GM12878 (cell line): ENCODE measurements at regions not wholly inside any gene's neighbourhood (a gene's known extent, or its start where the extent isn't known, plus 50 kb on each side); places are given as distances from the start of the nearest gene placed in this dataset.

Source experiments
- ATAC-seq: fragments of 200-7000 bp; cut with Tn5 transposase; 3 replicates; pipeline ENCODE4 v1.9.1; 2020; ENCODE audit warnings: mild to moderate bottlenecking, moderate library complexity
- BruUV-seq: library from RNA; stranded (reverse); fragments of 400-500 nt; replicated peaks from 2 replicates; lab custom pipeline; 2021; lab: Mats Ljungman, UMichigan
- CTCF ChIA-PET: fragments of 300-600 bp; sonication (Branson Sonifier 250); formaldehyde crosslinking; extraction: SDS; loops from one replicate; lab custom pipeline; 2021; ENCODE audit warnings: inconsistent platforms; lab: Yijun Ruan, JAX
- POLR2A ChIA-PET: fragments of 350-600 bp; formaldehyde crosslinking; extraction: SDS; loops from one replicate; lab custom pipeline; 2021; ENCODE audit warnings: inconsistent platforms; lab: Charles Lee
- RAD21 ChIA-PET: fragments of 300-600 bp; sonication (Branson Sonifier 250); formaldehyde crosslinking; loops from one replicate; lab custom pipeline; 2023; ENCODE audit warnings: antibody characterized with exemption; ENCODE audit not compliant: unreplicated experiment; lab: Charles Lee
- SMC1A ChIA-PET: fragments of 300-600 bp; sonication (Branson Sonifier 250); formaldehyde crosslinking; loops from one replicate; lab custom pipeline; 2023; ENCODE audit not compliant: unreplicated experiment, uncharacterized antibody; lab: Charles Lee
- DNase-seq: peaks from one replicate; pipeline ENCODE4 v3.0.0-alpha.2; 2011; ENCODE audit warnings: low read depth, low spot score
- FAIRE-seq: peaks from 3 replicates; lab custom pipeline; 2011; peaks lifted over from hg19 to GRCh38; lab: Jason Lieb, UNC
- H2AFZ ChIP-seq: 2 replicates; pipeline ENCODE4 v1.6.0; 2011; ENCODE audit warnings: low read depth, low read length, control low read depth; ENCODE audit not compliant: control insufficient read depth
- H3K27ac ChIP-seq: 2 replicates; pipeline ENCODE4 v1.5.1; 2011; ENCODE audit warnings: control low read depth; ENCODE audit not compliant: control insufficient read depth, insufficient read depth
- H3K27me3 ChIP-seq, 2 experiments: replicated peaks in 1 of 2; 2 replicates each; pipeline versions ENCODE4 v1.6.0 to v1.6.1; 2011; ENCODE audit warnings: low read length in 1 of 2; ENCODE audit not compliant: control insufficient read depth in 2 of 2, insufficient read depth in 2 of 2
- H3K36me3 ChIP-seq, 2 experiments: 2 replicates each; pipeline ENCODE4 v1.5.1; 2011; ENCODE audit warnings: low read length in 1 of 2; ENCODE audit not compliant: control insufficient read depth in 2 of 2, insufficient read depth in 2 of 2
- H3K4me1 ChIP-seq: 2 replicates; pipeline ENCODE4 v1.6.1; 2011; ENCODE audit warnings: mild to moderate bottlenecking, low read length, moderate library complexity, mixed read lengths; ENCODE audit not compliant: control insufficient read depth, insufficient read depth
- H3K4me2 ChIP-seq: 2 replicates; pipeline ENCODE4 v1.6.0; 2011; ENCODE audit warnings: control low read depth; ENCODE audit not compliant: control insufficient read depth, insufficient read depth
- H3K4me3 ChIP-seq: fragments of 200-600 bp; sonication (generic); 2 replicates; pipeline ENCODE4 v1.5.1; 2016
- H3K79me2 ChIP-seq: 2 replicates; pipeline ENCODE4 v1.6.0; 2011; ENCODE audit warnings: low read length; ENCODE audit not compliant: control insufficient read depth, insufficient read depth
- H3K9ac ChIP-seq: 2 replicates; pipeline ENCODE4 v1.8.0; 2011; ENCODE audit warnings: low read length, control low read depth, mixed read lengths; ENCODE audit not compliant: control insufficient read depth, insufficient read depth
- H3K9me3 ChIP-seq: replicated peaks from 3 replicates; pipeline ENCODE4 v1.5.1; 2011; ENCODE audit warnings: mild to moderate bottlenecking, low read length; ENCODE audit not compliant: control insufficient read depth, insufficient read depth
- H4K20me1 ChIP-seq: 2 replicates; pipeline ENCODE4 v1.6.0; 2011; ENCODE audit not compliant: control insufficient read depth, insufficient read depth
- BCL11A ChIP-seq: IDR thresholded peaks from 2 replicates; pipeline ENCODE4 v1.6.1; 2011; ENCODE audit warnings: low read depth, low read length
- CBX5 ChIP-seq: sonication (generic); IDR thresholded peaks from 2 replicates; pipeline ENCODE4 v1.6.1; 2016; ENCODE audit warnings: low read depth, moderate library complexity, mild to moderate bottlenecking, inconsistent platforms
- EGR1 ChIP-seq, 2 experiments: IDR thresholded peaks; 1 replicate in 1 of 2; 2 replicates in 1 of 2; pipeline ENCODE4 v1.6.1; 2011 to 2012; ENCODE audit warnings: low read depth in 2 of 2, low read length in 2 of 2, borderline replicate concordance in 1 of 2, mild to moderate bottlenecking in 1 of 2, moderate library complexity in 1 of 2
- ESRRA ChIP-seq: IDR thresholded peaks from 2 replicates; pipeline ENCODE4 v1.6.1; 2012; ENCODE audit warnings: mild to moderate bottlenecking, low read length, improper control_type of control experiment
- ETV6 ChIP-seq, 2 experiments: fragments of 450-650 bp in 1 of 2; IDR thresholded peaks in 1 of 2; conservative IDR thresholded peaks in 1 of 2; 2 replicates each; pipeline ENCODE4 v1.6.1; 2014; ENCODE audit warnings: antibody characterized with exemption in 1 of 2, borderline replicate concordance in 1 of 2, low read depth in 1 of 2, mild to moderate bottlenecking in 1 of 2, moderate library complexity in 1 of 2
- IKZF1 ChIP-seq: fragments of 450-650 bp; conservative IDR thresholded peaks from 2 replicates; pipeline ENCODE4 v1.6.1; 2017; ENCODE audit warnings: antibody characterized with exemption, mild to moderate bottlenecking
- IKZF2 ChIP-seq, 2 experiments: fragments of 450-650 bp; IDR thresholded peaks; 2 replicates each; pipeline ENCODE4 v1.6.1; 2017; ENCODE audit warnings: mild to moderate bottlenecking in 2 of 2, moderate library complexity in 2 of 2
- IRF4 ChIP-seq: IDR thresholded peaks from 2 replicates; pipeline ENCODE4 v1.6.1; 2011; ENCODE audit warnings: low read depth, low read length
- LARP7 ChIP-seq: fragments of 450-650 bp; IDR thresholded peaks from 2 replicates; pipeline ENCODE4 v1.6.1; 2017; ENCODE audit warnings: mild to moderate bottlenecking
- MEF2B ChIP-seq: fragments of 450-650 bp; IDR thresholded peaks from 2 replicates; pipeline ENCODE4 v1.6.1; 2018; ENCODE audit warnings: mild to moderate bottlenecking, moderate library complexity; ENCODE audit not compliant: partially characterized antibody, poor library complexity, severe bottlenecking
- MXI1 ChIP-seq: fragments of 150-350 bp; IDR thresholded peaks from 2 replicates; pipeline ENCODE4 v1.6.1; 2011; ENCODE audit warnings: low read depth, mild to moderate bottlenecking, inconsistent platforms, low read length, improper control_type of control experiment
- NFYA ChIP-seq: IDR thresholded peaks from 2 replicates; pipeline ENCODE4 v1.6.1; 2011; ENCODE audit warnings: low read depth, mild to moderate bottlenecking, low read length, improper control_type of control experiment, borderline replicate concordance
- POLR2AphosphoS2 ChIP-seq: IDR thresholded peaks from 2 replicates; pipeline ENCODE4 v1.6.1; 2011; ENCODE audit warnings: low read depth, mild to moderate bottlenecking, low read length, improper control_type of control experiment, moderate library complexity
- SUPT20H ChIP-seq: IDR thresholded peaks from 2 replicates; pipeline ENCODE4 v1.6.1; 2011; ENCODE audit warnings: low read depth, mild to moderate bottlenecking, low read length, moderate library complexity, borderline replicate concordance; ENCODE audit not compliant: control insufficient read depth
- WGBS: methylation state at CpG from one replicate; pipeline ENCODE4 v1.1.6; 2016; ENCODE audit warnings: low lambda C conversion rate; ENCODE audit not compliant: insufficient replicate concordance, insufficient coverage; ENCODE audit errors: missing lambda C conversion rate; 5-methylcytosine and 5-hydroxymethylcytosine counted together
- in situ Hi-C: fragments of 300-500 bp; cut with MboI; formaldehyde crosslinking; loops from 9 replicates; pipeline ENCODE4 v1.14.3; 2018; ENCODE audit warnings: mixed read lengths
- intact Hi-C: fragments of 100-400 bp; cut with micrococcal nuclease; formaldehyde crosslinking; loops from one replicate; pipeline ENCODE4 v1.14.2; 2022; ENCODE audit not compliant: unreplicated experiment
- TF ChIP-seq, protein P1 (sequence below): IDR thresholded peaks from 2 replicates; pipeline ENCODE4 v1.6.1; 2012; ENCODE audit warnings: low read depth, low read length, improper control_type of control experiment
- TF ChIP-seq, protein P2 (sequence below): fragments of 150-350 bp; IDR thresholded peaks from 2 replicates; pipeline ENCODE4 v1.6.1; 2016; ENCODE audit warnings: low read depth, low read length
- TF ChIP-seq, protein P3 (sequence below): fragments of 450-650 bp; IDR thresholded peaks from 2 replicates; pipeline ENCODE4 v1.6.1; 2014; ENCODE audit warnings: mild to moderate bottlenecking
- TF ChIP-seq, protein P4 (sequence below): IDR thresholded peaks from 2 replicates; pipeline ENCODE4 v1.6.1; 2012; ENCODE audit warnings: low read depth, low read length, improper control_type of control experiment

DNA sequence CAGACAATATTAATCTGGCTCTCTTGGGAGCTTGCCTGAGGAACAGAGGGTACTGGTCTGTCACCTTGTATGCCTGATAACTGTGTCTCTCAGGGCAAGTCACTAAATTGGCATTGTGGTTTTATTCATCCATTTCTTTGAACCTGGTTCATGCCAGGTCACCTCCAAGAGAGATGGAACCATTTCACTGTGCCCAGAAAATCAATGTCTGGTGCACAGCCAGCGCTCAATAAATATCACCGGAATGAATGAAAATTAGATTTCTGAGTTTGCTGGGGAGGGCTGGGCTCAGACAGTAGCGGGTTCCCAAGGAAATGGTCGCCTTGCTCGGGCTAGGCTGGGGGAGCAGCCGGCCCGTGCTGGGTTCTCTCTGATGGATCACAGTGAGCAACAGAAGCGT is 64.1 kb upstream of the BAIAP2L1 start (continued):
- no peak for TF ChIP-seq EGR1 (IDR thresholded peaks at IDR 0.05; ENCODE audit: borderline replicate concordance in 1 of 2, low read depth in 2 of 2, low read length in 2 of 2)
- TF ChIP-seq, protein P1, sequence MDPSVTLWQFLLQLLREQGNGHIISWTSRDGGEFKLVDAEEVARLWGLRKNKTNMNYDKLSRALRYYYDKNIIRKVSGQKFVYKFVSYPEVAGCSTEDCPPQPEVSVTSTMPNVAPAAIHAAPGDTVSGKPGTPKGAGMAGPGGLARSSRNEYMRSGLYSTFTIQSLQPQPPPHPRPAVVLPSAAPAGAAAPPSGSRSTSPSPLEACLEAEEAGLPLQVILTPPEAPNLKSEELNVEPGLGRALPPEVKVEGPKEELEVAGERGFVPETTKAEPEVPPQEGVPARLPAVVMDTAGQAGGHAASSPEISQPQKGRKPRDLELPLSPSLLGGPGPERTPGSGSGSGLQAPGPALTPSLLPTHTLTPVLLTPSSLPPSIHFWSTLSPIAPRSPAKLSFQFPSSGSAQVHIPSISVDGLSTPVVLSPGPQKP: no peak
- no peak for TF ChIP-seq IKZF2 (IDR thresholded peaks at IDR 0.05)
- no peak for TF ChIP-seq NFYA
- TF ChIP-seq, protein P2, sequence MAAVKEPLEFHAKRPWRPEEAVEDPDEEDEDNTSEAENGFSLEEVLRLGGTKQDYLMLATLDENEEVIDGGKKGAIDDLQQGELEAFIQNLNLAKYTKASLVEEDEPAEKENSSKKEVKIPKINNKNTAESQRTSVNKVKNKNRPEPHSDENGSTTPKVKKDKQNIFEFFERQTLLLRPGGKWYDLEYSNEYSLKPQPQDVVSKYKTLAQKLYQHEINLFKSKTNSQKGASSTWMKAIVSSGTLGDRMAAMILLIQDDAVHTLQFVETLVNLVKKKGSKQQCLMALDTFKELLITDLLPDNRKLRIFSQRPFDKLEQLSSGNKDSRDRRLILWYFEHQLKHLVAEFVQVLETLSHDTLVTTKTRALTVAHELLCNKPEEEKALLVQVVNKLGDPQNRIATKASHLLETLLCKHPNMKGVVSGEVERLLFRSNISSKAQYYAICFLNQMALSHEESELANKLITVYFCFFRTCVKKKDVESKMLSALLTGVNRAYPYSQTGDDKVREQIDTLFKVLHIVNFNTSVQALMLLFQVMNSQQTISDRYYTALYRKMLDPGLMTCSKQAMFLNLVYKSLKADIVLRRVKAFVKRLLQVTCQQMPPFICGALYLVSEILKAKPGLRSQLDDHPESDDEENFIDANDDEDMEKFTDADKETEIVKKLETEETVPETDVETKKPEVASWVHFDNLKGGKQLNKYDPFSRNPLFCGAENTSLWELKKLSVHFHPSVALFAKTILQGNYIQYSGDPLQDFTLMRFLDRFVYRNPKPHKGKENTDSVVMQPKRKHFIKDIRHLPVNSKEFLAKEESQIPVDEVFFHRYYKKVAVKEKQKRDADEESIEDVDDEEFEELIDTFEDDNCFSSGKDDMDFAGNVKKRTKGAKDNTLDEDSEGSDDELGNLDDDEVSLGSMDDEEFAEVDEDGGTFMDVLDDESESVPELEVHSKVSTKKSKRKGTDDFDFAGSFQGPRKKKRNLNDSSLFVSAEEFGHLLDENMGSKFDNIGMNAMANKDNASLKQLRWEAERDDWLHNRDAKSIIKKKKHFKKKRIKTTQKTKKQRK: no peak

DNA sequence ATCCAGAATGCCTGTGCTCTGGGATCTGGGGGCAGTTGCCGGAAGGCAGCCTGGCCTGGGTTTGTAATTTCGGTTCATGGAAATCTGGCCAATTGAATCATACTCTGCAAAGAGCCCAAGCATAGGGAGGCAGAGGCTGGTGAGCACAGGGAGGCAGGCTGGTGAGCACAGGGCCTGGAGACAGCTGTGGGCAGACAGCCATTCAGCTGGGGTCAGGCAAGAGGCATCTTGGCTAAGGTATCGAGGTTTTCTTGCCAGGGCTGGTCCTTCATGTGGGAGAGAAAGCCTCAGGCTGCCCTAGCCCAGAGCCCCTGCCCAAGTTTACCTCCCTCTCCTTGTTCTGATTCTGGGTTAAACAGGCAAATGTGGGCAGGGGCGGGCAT is 63.7 kb upstream of the BAIAP2L1 start:
- FAIRE-seq: no peak
- no TSS peak for BruUV-seq
- Histone ChIP-seq H3K27me3 (no peaks in the 10 kb centered on the region), H3K79me2 (no peaks in the 10 kb centered on the region), H3K9me3 (no peaks in the 10 kb centered on the region), H3K4me1 (no peaks in the 10 kb centered on the region; the same call in 1 of the 2 replicates), H3K4me2 (no peak overlapping the region), H3K27ac (no peak overlapping the region), H3K9ac (no peak overlapping the region), H3K4me3 (no peak overlapping the region), H4K20me1 (no peaks in the 10 kb centered on the region), H2AFZ (no peak overlapping the region), H3K36me3 (no peaks in the 10 kb centered on the region)
- DNase-seq: no peak
- ATAC-seq: no peak
- ChIA-PET CTCF (no interaction called here), RAD21 (no interaction called here), POLR2A (no interaction called here), SMC1A (no interaction called here)
- in situ Hi-C loops: no loop called here
- 36% methylated on average over 4 of the region's 4 CpGs for WGBS
- intact Hi-C loops: no loop called here
- no peak for TF ChIP-seq IKZF1
- TF ChIP-seq IRF4: no peak
- TF ChIP-seq, protein P3, sequence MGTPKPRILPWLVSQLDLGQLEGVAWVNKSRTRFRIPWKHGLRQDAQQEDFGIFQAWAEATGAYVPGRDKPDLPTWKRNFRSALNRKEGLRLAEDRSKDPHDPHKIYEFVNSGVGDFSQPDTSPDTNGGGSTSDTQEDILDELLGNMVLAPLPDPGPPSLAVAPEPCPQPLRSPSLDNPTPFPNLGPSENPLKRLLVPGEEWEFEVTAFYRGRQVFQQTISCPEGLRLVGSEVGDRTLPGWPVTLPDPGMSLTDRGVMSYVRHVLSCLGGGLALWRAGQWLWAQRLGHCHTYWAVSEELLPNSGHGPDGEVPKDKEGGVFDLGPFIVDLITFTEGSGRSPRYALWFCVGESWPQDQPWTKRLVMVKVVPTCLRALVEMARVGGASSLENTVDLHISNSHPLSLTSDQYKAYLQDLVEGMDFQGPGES: no peak
- TF ChIP-seq BCL11A: no peak
- no peak for TF ChIP-seq SUPT20H
- TF ChIP-seq, protein P4, sequence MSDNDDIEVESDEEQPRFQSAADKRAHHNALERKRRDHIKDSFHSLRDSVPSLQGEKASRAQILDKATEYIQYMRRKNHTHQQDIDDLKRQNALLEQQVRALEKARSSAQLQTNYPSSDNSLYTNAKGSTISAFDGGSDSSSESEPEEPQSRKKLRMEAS: no peak
- TF ChIP-seq CBX5: no peak
- no peak for TF ChIP-seq LARP7
- no peak for TF ChIP-seq ETV6 (conservative IDR thresholded peaks at IDR 0.05 in 1 of 2, IDR thresholded peaks at IDR 0.05 in 1 of 2; ENCODE audit: borderline replicate concordance in 1 of 2, low read depth in 1 of 2)
- no peak for TF ChIP-seq ESRRA
- no peak for TF ChIP-seq MEF2B
- TF ChIP-seq MXI1: no peak
- TF ChIP-seq POLR2AphosphoS2: no peak
